ENCODE measurements at regions not wholly inside any gene's neighbourhood (a gene's known extent, or its start where the extent isn't known, plus 50 kb on each side); places are given as distances from the start of the nearest gene placed in this dataset.

DNA sequence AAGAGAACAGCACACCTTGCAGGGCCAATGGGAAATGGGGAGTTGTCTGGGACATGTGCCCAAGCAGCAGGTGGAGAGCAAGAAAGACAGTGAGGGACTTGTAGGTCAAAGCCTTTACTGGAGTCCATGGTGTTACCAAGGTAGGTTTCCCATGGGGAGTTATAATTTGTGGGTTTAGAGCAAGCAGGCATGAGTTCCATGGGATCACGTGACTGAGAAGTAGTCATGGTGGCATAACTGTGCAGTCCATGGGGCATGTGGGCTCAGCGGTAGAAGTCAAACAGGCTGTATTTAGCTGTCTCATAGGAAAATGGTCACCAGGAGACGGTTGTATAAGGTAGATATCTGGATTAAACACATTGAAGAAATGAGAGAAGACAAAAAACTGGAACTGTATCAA is 715.1 kb downstream of the SLITRK1 start:
- no peak overlapping the region for H3K4me3 ChIP-seq (replicated peaks; ENCODE audit: insufficient read depth, low read length)
- no peak overlapping the region for H3K27ac ChIP-seq (replicated peaks)
- DNase-seq (ENCODE audit: low read depth in 1 of 2, low spot score in 1 of 2), result no peak
- no peaks in the 10 kb centered on the region for H3K27me3 ChIP-seq (ENCODE audit: insufficient read depth, poor library complexity, severe bottlenecking)
- TF ChIP-seq SPI1 (IDR thresholded peaks at IDR 0.05; ENCODE audit: borderline replicate concordance, low read depth) (no peak), GABPA (IDR thresholded peaks at IDR 0.05; ENCODE audit: low read depth) (no peak), POLR2AphosphoS5 (IDR thresholded peaks at IDR 0.05; ENCODE audit: low read depth) (no peak)
- TF ChIP-seq, protein P1, sequence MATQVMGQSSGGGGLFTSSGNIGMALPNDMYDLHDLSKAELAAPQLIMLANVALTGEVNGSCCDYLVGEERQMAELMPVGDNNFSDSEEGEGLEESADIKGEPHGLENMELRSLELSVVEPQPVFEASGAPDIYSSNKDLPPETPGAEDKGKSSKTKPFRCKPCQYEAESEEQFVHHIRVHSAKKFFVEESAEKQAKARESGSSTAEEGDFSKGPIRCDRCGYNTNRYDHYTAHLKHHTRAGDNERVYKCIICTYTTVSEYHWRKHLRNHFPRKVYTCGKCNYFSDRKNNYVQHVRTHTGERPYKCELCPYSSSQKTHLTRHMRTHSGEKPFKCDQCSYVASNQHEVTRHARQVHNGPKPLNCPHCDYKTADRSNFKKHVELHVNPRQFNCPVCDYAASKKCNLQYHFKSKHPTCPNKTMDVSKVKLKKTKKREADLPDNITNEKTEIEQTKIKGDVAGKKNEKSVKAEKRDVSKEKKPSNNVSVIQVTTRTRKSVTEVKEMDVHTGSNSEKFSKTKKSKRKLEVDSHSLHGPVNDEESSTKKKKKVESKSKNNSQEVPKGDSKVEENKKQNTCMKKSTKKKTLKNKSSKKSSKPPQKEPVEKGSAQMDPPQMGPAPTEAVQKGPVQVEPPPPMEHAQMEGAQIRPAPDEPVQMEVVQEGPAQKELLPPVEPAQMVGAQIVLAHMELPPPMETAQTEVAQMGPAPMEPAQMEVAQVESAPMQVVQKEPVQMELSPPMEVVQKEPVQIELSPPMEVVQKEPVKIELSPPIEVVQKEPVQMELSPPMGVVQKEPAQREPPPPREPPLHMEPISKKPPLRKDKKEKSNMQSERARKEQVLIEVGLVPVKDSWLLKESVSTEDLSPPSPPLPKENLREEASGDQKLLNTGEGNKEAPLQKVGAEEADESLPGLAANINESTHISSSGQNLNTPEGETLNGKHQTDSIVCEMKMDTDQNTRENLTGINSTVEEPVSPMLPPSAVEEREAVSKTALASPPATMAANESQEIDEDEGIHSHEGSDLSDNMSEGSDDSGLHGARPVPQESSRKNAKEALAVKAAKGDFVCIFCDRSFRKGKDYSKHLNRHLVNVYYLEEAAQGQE (IDR thresholded peaks at IDR 0.05; ENCODE audit: insufficient replicate concordance, low read depth), result no peak
- TF ChIP-seq, protein P2, sequence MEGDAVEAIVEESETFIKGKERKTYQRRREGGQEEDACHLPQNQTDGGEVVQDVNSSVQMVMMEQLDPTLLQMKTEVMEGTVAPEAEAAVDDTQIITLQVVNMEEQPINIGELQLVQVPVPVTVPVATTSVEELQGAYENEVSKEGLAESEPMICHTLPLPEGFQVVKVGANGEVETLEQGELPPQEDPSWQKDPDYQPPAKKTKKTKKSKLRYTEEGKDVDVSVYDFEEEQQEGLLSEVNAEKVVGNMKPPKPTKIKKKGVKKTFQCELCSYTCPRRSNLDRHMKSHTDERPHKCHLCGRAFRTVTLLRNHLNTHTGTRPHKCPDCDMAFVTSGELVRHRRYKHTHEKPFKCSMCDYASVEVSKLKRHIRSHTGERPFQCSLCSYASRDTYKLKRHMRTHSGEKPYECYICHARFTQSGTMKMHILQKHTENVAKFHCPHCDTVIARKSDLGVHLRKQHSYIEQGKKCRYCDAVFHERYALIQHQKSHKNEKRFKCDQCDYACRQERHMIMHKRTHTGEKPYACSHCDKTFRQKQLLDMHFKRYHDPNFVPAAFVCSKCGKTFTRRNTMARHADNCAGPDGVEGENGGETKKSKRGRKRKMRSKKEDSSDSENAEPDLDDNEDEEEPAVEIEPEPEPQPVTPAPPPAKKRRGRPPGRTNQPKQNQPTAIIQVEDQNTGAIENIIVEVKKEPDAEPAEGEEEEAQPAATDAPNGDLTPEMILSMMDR (IDR thresholded peaks at IDR 0.05; ENCODE audit: insufficient read depth, low read length), result no peak

DNA sequence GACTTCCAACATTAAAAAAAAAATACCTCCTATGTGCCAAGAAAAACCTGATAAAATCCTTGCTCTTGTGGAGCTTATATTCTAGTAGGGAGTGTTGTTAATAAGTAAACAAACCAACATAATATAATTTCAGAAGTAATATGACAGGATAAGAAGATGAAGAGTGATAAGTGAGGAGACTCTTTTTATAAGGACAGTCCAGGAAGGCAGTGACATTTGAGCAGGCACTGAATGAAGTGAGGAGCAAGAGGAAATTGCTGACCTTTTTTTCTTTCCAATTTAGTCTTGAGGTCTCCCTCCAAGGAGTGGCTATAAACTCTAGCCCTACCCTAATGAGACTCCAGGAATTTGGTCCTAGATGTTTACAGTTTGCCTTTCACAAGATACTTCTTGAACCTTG is 715.7 kb downstream of the SLITRK1 start:
- Histone ChIP-seq H3K27me3 (ENCODE audit: insufficient read depth, poor library complexity, severe bottlenecking) (no peaks in the 10 kb centered on the region), H3K4me3 (replicated peaks; ENCODE audit: insufficient read depth, low read length) (no peak overlapping the region), H3K27ac (replicated peaks) (no peak overlapping the region)
- no peak for DNase-seq (ENCODE audit: low read depth in 1 of 2, low spot score in 1 of 2)
- TF ChIP-seq, protein P1 (IDR thresholded peaks at IDR 0.05; ENCODE audit: insufficient replicate concordance, low read depth), result no peak
- TF ChIP-seq POLR2AphosphoS5 (IDR thresholded peaks at IDR 0.05; ENCODE audit: low read depth), result no peak
- TF ChIP-seq GABPA (IDR thresholded peaks at IDR 0.05; ENCODE audit: low read depth), result no peak
- TF ChIP-seq SPI1 (IDR thresholded peaks at IDR 0.05; ENCODE audit: borderline replicate concordance, low read depth), result no peak
- TF ChIP-seq, protein P2 (IDR thresholded peaks at IDR 0.05; ENCODE audit: insufficient read depth, low read length), result no peak

DNA sequence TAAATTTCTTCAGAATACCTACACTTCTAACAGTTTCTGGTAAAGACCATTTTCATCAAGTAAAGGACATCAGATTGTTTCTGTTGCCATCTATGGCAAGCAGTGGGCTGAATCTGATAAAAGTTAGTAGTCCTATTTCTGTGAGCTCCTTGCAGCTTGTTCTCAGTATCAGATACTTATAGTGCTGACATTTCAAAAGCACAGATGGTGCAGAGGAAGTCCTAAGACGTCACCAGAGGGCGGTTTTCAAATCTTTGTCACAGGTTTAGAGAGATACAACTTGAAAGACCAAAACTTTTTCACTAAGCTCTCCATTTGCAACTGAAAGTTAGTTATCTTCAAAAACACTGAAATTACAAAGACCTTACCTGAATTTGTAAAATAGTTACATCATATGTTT is 719.8 kb downstream of the SLITRK1 start:
- TF ChIP-seq, protein P1 (IDR thresholded peaks at IDR 0.05; ENCODE audit: insufficient replicate concordance, low read depth), result no peak
- TF ChIP-seq POLR2AphosphoS5 (IDR thresholded peaks at IDR 0.05; ENCODE audit: low read depth), result no peak
- no peak for TF ChIP-seq GABPA (IDR thresholded peaks at IDR 0.05; ENCODE audit: low read depth)
- TF ChIP-seq, protein P2 (IDR thresholded peaks at IDR 0.05; ENCODE audit: insufficient read depth, low read length), result no peak
- no peak for TF ChIP-seq SPI1 (IDR thresholded peaks at IDR 0.05; ENCODE audit: borderline replicate concordance, low read depth)
- Histone ChIP-seq H3K4me3 (replicated peaks; ENCODE audit: insufficient read depth, low read length) (no peak overlapping the region), H3K27ac (replicated peaks) (no peak overlapping the region), H3K27me3 (ENCODE audit: insufficient read depth, poor library complexity, severe bottlenecking) (no peaks in the 10 kb centered on the region)
- DNase-seq (ENCODE audit: low read depth in 1 of 2, low spot score in 1 of 2), result no peak

Data from HL-60 (cell line).